HG03520 (cell line): ENCODE measurements at regions not wholly inside any gene's neighbourhood (a gene's known extent, or its start where the extent isn't known, plus 50 kb on each side); places are given as distances from the start of the nearest gene placed in this dataset.
"Not testable (repeated sequence)": the region's sequence is repeated elsewhere in the genome, so short reads cannot be mapped to it uniquely, and the experiment has no call there.

ENCODE experiments used
- ATAC-seq: cut with Tn5 transposase; IDR thresholded peaks from one replicate; pipeline ENCODE4 v1.9.1; 2021; ENCODE audit warnings: mild to moderate bottlenecking, moderate library complexity; ENCODE audit not compliant: unreplicated experiment

- no peak for ATAC-seq
Measured at GRCh38 chr9:15372455-15372854, 50.2 kb upstream of the SNAPC3 start.

GRCh38 chr9:15371448-15371845, 51.2 kb upstream of the SNAPC3 start:
- ATAC-seq: no peak

- no peak for ATAC-seq
Measured at GRCh38 chr9:15370466-15371447, 51.9 kb upstream of the SNAPC3 start.

- no peak for ATAC-seq
Measured at GRCh38 chr9:15369871-15370270, 52.8 kb upstream of the SNAPC3 start.

- ATAC-seq: no peak
Measured at GRCh38 chr9:15369238-15369637, 53.4 kb upstream of the SNAPC3 start.

- not testable (repeated sequence) for ATAC-seq
Measured at GRCh38 chr9:15364975-15365553, 57.6 kb upstream of the SNAPC3 start.

GRCh38 chr9:15361737-15362136, 54.7 kb upstream of the TTC39B start:
- no peak for ATAC-seq

- peak; percentile 93 for ATAC-seq
Measured at GRCh38 chr9:15357050-15357653, 50.1 kb upstream of the TTC39B start.
